Left colon (tissue), 2 donors: ENCODE measurements at regions not wholly inside any gene's neighbourhood (a gene's known extent, or its start where the extent isn't known, plus 50 kb on each side); places are given as distances from the start of the nearest gene placed in this dataset.
"Not testable (repeated sequence)": the region's sequence is repeated elsewhere in the genome, so short reads cannot be mapped to it uniquely, and the experiment has no call there.

Experiments used
- ATAC-seq: fragments of 200-7000 bp; cut with Tn5 transposase; one replicate; pipeline ENCODE4 v1.9.1; 2020; ENCODE audit warnings: mild to moderate bottlenecking, moderate library complexity
- DNase-seq, 2 donors: peaks; one replicate each; pipeline ENCODE4 v3.0.0-alpha.2; 2020
- intact Hi-C, 2 donors: fragments of 100-400 bp; cut with DNase I in 1 of 2; cut with micrococcal nuclease in 1 of 2; formaldehyde crosslinking; loops; one replicate each; pipeline versions ENCODE4 v1.11.2 to v1.14.0; 2022; cut with DNase I, micrococcal nuclease
- donor health status: DM: no; HTN: no; CAD: no.
- donor health status: DM: yes; HTN: yes; CAD: no.

DNA sequence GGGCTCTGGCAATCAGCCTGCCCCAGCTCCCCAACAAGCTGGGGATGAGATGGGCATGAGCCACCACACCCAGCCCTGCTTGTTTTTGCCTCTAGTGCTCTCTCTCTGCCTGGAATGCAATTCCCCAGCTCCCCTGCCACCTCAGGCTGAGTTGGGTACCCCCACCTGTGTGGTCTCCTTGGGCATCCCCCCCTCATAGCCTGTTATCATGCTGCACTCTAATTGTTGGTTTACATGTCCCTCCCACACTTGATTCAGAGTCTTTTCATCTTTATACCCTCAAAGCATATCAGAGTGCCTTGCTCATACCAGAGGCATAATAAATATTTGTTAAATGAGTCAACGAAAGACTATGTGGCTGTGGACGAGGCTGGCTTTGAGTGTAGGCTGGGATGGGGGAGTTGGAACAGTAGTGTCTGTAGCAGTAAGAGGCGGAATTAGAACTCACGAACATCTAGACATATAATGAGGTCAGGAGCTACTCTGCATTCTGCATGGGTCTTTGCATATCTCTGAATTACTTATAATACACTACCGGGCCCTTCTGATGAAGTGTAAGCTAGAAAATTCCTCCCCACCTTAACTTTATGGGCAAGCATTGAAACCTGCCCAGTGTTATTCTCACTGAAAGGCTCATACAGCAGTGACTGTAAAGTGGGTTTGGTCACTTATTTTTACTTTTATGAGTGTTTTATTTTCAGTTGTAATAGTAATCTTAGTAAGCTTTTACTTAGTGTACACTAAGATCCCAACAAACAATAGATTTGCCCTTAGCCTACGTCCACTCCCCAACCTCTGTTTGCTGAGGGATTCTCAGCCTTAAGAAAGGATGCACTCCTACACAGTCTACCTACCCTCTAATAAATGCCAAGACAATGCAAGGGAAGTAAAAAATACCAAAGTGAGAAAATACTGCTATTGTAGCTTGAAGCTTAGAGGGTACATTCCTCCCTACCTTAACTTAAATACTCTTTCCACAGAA lies 58.7 kb downstream of the EDN1 start:
- DNase-seq (no peak), ATAC-seq (peak; percentile 81)
- intact Hi-C loops: no loop called here

- intact Hi-C loops: no loop called here
- ATAC-seq (peak; percentile 51), DNase-seq (no peak)
Measured at GRCh38 chr6:12350644-12351170, 60.5 kb downstream of the EDN1 start.

DNA sequence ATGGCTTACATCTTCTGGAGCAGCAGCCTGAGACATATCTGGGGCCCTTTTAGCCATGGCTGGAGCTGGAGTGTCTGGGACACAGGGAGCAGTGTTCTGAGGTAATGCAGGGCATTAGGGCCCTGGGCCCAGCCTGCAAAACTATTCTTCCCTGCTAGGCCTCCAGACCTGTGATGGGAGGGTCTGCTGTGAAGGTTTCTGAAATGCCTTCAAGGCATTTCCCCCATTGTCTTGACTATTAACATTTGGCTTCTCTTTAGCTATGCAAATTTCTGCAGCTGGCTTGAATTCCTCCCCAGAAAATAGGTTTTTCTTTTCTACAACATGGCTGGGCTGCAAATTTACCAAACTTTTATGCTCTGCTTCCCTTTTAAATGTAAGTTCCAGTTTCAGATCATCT lies 61.5 kb downstream of the EDN1 start:
- intact Hi-C loops: no loop called here
- DNase-seq (no peak), ATAC-seq (no peak)

DNA sequence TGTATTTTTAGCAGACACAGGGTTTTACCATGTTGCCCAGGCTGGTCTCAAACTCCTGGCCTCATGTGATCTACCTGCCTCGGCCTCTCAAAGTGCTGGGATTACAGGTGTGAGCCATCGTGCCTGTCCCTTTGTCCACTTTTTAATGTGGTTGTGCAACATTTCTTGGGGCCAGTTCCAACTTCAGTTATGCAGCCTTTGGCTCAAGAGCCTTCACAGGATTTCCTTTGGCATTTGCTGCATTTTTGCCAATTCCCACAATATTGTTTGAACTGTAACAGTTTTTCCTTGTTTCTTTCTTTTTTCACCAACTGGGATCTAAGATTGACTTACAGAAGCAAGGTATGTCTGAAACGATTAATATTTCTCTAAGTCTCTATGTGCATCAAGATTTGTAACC lies 63.6 kb downstream of the EDN1 start:
- no peak for DNase-seq
- intact Hi-C loops: no loop called here
- ATAC-seq: no peak

DNA sequence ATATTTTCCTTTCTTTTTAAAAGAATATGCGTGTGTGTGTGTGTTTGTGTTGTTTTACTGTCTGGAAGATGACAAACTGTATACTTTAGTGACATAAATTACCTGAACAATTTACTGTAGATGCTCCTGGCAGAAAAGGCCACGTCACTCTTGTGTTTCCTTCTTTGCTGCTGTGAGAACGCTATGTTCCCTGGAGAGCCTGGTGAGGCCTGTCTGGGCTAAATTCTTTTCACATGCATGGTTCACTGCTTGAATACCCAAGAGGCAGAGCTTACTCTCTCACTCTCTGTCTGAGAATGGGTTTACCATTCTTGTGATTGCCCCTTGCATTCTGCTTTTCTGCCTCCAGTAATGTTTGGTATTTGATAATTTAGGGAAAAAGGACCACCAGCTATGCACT lies 64.3 kb downstream of the EDN1 start:
- DNase-seq (no peak), ATAC-seq (no peak)

DNA sequence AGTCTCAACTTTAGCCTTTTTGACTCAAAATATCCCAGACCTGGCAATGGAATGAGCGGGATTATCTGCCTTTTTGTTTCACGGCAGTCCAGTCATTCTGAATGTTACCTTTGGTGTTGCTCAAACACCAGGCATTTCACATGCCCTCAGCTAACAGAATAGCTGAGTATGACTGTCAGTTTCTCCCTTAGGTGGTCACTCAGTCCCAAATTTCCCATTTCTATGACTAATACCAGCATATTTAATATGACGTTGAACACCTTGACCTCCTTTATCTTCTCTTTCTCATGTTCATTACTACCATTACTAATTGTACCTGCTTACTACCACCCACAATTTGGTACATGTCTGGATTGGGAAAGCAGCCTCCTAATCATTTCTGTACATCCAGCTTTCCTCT lies 65.2 kb downstream of the EDN1 start:
- intact Hi-C loops: no loop called here
- ATAC-seq: no peak
- no peak for DNase-seq

More for the DNA sequence above, 64.3 kb downstream of the EDN1 start:
- intact Hi-C loops: no loop called here

DNA sequence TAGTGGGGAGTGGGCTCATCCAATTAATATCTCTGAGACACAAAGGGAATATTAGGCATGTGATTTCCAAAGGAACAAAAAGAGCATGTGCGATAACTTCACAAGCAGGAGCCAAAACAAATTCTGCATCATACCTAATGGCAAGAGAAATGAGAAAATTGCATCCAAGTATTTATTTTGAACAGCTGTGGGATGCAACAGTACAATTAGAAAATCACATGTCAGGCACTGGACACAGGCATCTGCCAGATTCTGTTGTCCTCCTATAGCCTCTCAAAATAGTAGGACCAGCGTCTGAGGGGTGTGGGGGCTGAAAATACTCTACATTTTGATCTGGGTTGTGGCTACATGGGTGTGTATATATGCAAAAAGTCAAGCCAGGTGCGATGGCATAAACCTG lies 66.3 kb downstream of the EDN1 start:
- intact Hi-C loops: no loop called here
- DNase-seq: no peak
- no peak for ATAC-seq

DNA sequence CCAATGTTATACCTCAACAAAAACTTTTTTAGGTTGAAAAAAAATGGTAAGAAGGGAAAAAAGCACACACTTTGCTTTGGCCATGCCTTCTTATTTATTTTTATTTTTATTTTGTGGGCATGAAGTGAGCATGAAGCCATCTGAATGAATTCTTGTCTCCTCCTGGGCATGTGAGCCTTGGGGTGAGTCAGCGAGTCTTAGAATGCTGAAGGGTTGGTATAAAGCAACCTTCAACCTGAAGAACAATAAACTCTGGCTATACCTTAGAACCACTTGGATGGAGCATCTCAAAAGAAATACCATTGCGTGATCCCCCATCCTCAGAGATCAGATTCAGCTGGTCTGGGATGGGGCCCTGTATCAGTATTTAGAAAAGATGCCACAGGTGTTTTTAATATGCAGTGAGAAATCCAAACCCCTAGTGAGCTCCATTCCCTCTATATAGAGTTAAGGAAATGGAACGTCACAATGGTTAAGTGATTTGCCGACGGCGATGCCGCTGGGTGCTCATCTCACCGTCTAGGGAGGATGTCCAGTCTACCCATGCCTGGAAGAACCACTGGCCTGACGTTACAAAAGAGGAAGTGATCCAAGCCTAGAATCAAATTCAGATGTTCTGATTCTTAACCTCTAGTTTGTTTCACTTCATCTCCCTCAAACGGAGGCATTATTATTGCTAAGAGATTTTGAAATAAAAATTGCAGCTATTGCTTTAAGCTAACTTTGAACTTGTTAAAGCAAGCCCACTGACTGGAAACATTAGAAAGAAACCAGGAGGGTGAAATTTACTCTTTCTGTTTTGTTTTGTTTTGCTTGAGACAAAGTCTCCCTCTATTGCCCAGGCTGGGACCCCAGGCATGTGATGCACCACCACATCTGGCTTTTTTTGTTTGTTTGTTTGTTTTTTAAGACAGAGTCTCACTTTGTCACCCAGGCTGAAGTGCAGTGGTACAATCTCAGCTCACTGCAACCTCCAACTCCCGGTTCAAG lies 67.1 kb downstream of the EDN1 start:
- DNase-seq (no peak), ATAC-seq (peak; percentile 60)
- intact Hi-C loops: no loop called here

DNA sequence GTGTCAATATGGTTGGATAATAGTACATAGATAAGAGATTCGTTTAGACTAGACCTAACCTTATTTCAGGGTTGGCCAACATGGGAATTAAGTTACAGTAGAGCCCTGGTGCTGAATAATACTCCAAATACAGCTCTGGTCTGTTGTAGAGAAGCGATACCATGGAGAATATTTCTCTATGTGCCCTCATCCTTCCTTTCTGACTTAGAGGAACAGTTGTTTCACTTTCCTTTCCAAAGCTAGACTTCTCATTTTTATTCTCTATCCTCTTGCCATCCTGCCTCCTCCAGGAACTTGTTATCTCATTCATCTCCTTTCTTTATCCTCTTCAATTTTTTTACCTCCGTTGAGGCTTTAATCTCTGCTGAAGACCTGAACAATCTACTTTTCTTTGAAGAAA lies 68.9 kb downstream of the EDN1 start:
- DNase-seq (no peak), ATAC-seq (no peak)
- intact Hi-C loops: no loop called here

- DNase-seq (no peak), ATAC-seq (no peak)
- intact Hi-C loops: no loop called here
Measured at GRCh38 chr6:12361042-12361765, 71.0 kb downstream of the EDN1 start.

DNA sequence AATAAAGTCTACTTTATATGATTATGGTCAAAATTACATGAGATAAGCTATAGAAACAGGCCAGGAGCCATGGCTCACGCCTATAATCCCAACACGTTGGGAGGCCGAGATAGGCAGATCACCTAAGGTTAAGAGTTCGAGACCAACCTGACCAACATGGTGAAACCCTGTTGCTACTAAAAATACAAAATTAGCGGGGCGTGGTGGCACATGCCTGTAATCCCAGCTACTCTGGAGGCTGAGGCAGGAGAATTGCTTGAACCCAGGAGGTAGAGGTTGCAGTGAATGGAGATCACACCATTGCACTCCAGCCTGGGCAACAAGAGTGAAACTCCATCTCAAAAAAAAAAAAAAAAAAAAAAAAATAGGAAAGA lies 73.1 kb downstream of the EDN1 start:
- DNase-seq, intact Hi-C loops, ATAC-seq: not testable (repeated sequence)

DNA sequence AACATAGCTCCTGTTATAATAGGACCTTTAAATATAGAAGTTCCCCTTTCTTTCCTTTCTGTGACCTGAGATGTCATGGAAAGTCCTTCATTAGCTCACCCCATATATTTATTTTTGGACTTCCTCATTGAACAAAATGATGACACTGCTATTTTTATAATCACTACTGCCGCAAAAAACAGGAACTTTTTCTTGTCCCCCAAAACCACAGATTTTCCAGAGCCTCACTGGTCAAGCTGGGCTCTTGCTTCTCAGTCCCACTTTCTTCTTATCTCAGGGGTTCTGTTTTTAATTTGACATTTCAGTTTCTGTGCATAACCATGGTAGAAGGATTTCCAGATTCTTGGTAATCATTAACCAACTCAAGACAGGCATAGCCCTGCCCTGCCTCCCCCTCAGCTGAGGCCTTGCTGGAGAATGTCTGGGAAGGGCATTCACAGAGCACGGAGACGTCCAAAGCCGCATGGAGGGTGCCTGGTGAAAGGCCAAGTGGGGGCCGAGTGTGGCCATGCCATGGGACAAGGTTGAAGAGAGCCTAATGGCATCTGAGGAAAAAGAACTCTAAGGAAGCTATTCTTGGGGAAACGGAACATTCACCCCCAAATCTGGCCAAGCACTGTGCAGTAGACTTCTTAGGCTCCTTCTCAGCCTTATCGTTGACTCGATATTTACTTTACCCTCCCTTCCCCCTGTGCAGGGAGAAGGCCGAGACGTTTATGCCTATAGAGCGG lies 73.7 kb downstream of the EDN1 start:
- DNase-seq: peak; percentile 63 to 79
- intact Hi-C loops: no loop called here
- ATAC-seq: peak; percentile 82

DNA sequence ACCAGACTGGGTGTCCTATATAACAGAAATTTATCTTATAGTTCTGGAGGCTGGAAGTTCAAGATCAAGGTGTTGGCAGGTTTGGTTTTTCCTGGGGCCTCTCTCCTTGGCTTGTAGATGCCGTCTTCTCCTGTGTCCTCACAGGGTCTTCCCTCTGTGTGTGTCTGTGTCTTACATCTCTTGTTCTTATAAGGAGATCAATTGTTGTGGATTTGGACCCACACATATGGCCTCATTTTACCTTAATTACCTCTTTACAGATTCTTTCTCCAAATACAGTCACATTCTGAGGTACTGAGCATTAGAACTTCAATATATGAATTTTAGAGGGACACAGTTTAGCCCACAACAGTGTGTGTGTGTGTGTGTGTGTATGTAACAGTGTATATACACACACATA lies 74.5 kb downstream of the EDN1 start:
- intact Hi-C loops: no loop called here
- ATAC-seq (no peak), DNase-seq (no peak)

DNA sequence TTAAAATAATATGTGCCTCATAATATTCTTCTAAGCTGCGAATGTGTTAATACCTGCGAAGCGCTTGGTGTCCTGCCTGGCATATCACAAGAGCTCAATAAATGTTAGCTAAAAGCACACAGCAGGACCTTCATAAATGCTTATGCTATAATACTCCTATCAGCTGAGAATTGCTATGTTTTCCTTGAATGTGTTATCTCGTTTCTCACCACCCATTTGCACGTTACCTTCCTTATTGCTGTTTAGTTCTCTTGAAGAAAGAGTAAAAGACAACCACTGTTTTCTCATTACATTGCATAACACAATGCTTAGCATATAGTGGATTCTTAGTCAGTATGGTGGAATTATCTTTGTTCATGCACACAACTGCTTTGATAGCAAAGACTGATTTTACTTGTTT lies 76.6 kb downstream of the EDN1 start:
- DNase-seq (no peak), ATAC-seq (peak; percentile 48)
- intact Hi-C loops: no loop called here

DNA sequence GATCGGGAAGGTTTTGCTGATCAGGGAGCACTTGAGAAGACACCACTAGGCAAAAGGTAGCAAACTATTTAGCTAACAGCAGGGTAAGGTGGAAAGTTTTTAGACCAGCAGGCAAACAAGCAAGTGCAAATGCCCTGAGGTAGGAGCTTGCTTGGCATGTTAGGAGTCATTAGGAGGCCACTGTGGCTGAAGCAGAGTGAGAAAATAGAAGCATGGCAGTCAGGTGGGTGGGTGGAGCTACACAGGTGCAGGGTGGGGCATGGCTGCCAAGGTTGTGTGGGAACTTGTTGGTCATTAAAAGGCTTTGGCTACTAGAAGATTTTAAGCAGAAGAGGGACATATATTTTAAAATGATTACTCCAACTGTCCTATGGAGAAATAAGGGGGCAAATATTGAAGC lies 77.3 kb downstream of the EDN1 start:
- ATAC-seq (no peak), DNase-seq (peak in 1 of 2 donors; percentile 42)
- intact Hi-C loops: no loop called here

GRCh38 chr6:12369355-12369754 lies 79.2 kb downstream of the EDN1 start:
- intact Hi-C loops: no loop called here
- ATAC-seq: no peak
- no peak for DNase-seq

DNA sequence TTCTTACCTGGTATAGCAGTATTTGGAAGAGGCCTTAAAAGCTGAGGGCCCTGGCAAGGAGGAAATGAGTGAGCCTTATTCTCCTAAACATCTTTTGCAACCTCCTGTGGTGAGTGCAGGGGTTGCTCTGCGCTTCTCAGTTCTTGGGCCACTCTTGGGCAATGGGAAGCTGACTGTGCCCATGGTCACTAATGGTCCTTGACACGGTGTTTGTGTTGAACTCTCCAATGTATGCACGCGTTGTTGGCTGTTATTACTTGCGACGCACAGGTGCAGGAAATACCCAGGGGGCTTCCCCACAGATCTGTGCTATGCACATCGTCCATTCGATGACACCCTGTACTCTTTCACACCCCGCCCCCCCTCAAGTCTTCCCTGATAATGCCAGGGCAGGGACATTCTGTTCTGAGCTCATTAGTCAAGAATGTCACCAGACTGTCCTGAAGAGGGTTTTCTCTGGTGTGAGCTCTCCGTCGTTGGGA lies 79.7 kb downstream of the EDN1 start:
- ATAC-seq (no peak), DNase-seq (no peak)
- intact Hi-C loops: no loop called here

DNA sequence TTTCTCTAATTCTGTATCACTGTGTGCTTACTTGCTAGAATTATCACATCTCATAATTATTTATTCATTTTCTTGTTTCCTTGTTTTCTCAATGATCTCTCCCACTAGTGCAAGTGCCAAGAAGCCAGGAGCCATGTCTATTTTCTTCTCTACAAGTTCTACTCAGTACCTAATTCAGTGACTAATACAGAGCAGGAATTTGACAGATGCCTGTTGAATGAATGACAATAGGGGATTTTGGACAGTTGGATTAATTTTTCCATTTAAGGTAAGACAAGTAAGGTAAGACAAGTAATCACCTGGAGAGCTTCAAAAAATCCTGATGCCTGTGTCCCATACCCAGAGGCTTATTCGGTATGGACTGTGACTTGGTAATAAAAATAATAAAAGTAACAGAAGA lies 81.0 kb downstream of the EDN1 start:
- no peak for DNase-seq
- intact Hi-C loops: no loop called here
- ATAC-seq: peak; percentile 3
